DOHH2 (cell line): ENCODE measurements at regions not wholly inside any gene's neighbourhood (a gene's known extent, or its start where the extent isn't known, plus 50 kb on each side); places are given as distances from the start of the nearest gene placed in this dataset.

Experiments
- CTCF ChIP-seq: fragments of 200-600 bp; sonication (generic); IDR thresholded peaks from one replicate; pipeline ENCODE4 v1.5.1; 2014; ENCODE audit warnings: antibody characterized with exemption, mild to moderate bottlenecking, low read depth, low read length; ENCODE audit not compliant: poor library complexity, severe bottlenecking
- EZH2phosphoT487 ChIP-seq: fragments of 200-600 bp; sonication (generic); IDR thresholded peaks from 2 replicates; pipeline ENCODE4 v1.6.1; 2017; ENCODE audit warnings: borderline replicate concordance, mild to moderate bottlenecking, antibody characterized with exemption, low read length, moderate library complexity, mixed read lengths

GRCh38 chr14:89091781-89092180 is 267.3 kb downstream of the TTC8 start:
- no peak for TF ChIP-seq CTCF
- no peak for TF ChIP-seq EZH2phosphoT487
